OCI-LY1 (cell line): ENCODE measurements at regions not wholly inside any gene's neighbourhood (a gene's known extent, or its start where the extent isn't known, plus 50 kb on each side); places are given as distances from the start of the nearest gene placed in this dataset.
"Not testable (repeated sequence)": the region's sequence is repeated elsewhere in the genome, so short reads cannot be mapped to it uniquely, and the experiment has no call there.

Experiments used
- H2AFZ ChIP-seq: fragments of 200-600 bp; sonication (generic), shearing (Covaris generic); 2 replicates; pipeline ENCODE4 v1.6.0; 2014; ENCODE audit warnings: antibody characterized with exemption, mild to moderate bottlenecking, low read length
- H3F3A ChIP-seq: fragments of 200-600 bp; sonication (generic), shearing (Covaris generic); 2 replicates; pipeline ENCODE4 v1.6.0; 2014; ENCODE audit warnings: mild to moderate bottlenecking, antibody characterized with exemption, low read length, moderate library complexity; ENCODE audit not compliant: insufficient read depth
- H3K27ac ChIP-seq: fragments of 200-600 bp; sonication (generic); 2 replicates; pipeline ENCODE4 v1.5.1; 2014; ENCODE audit warnings: low read length, mixed run types, mild to moderate bottlenecking, low read depth; ENCODE audit not compliant: poor library complexity, severe bottlenecking
- H3K27me3 ChIP-seq: fragments of 200-600 bp; sonication (generic); 2 replicates; pipeline ENCODE4 v1.6.0; 2014; ENCODE audit warnings: antibody characterized with exemption, mild to moderate bottlenecking, low read length, moderate library complexity; ENCODE audit not compliant: insufficient read depth
- H3K36me3 ChIP-seq: fragments of 200-600 bp; sonication (generic); 2 replicates; pipeline ENCODE4 v1.6.1; 2014; ENCODE audit warnings: mild to moderate bottlenecking, antibody characterized with exemption, low read length, moderate library complexity, mixed read lengths; ENCODE audit not compliant: insufficient read depth
- H3K4me1 ChIP-seq: fragments of 200-600 bp; sonication (generic); 2 replicates; pipeline ENCODE4 v1.5.1; 2014; ENCODE audit warnings: mild to moderate bottlenecking, low read length, moderate library complexity; ENCODE audit not compliant: insufficient read depth, severe bottlenecking
- H3K4me2 ChIP-seq: fragments of 200-600 bp; sonication (generic), shearing (Covaris generic); 2 replicates; pipeline ENCODE4 v1.6.1; 2014; ENCODE audit warnings: low read length
- H3K4me3 ChIP-seq: fragments of 200-600 bp; sonication (generic); 2 replicates; pipeline ENCODE4 v1.5.1; 2014; ENCODE audit warnings: low read length, low read depth, mild to moderate bottlenecking, mixed read lengths; ENCODE audit not compliant: poor library complexity, severe bottlenecking
- H3K79me2 ChIP-seq: fragments of 200-600 bp; shearing (Covaris generic); 2 replicates; pipeline ENCODE4 v1.6.1; 2016; ENCODE audit warnings: mixed run types, low read length, mixed read lengths; ENCODE audit not compliant: insufficient read depth
- H3K9ac ChIP-seq: fragments of 200-600 bp; sonication (generic), shearing (Covaris generic); 2 replicates; pipeline ENCODE4 v1.6.1; 2014; ENCODE audit warnings: mild to moderate bottlenecking, low read length, mixed read lengths
- H3K9me2 ChIP-seq: fragments of 200-600 bp; sonication (generic), shearing (Covaris generic); 2 replicates; pipeline ENCODE4 v1.6.1; 2014; ENCODE audit warnings: low read depth, mild to moderate bottlenecking, low read length, mixed read lengths
- H3K9me3 ChIP-seq: fragments of 200-600 bp; shearing (Covaris generic); 2 replicates; pipeline ENCODE4 v1.6.1; 2014; ENCODE audit warnings: low read length, mixed read lengths
- H4K20me1 ChIP-seq: fragments of 200-600 bp; sonication (generic), shearing (Covaris generic); 2 replicates; pipeline ENCODE4 v1.6.0; 2016; ENCODE audit warnings: mild to moderate bottlenecking, low read length; ENCODE audit not compliant: insufficient read depth
- EZH2 ChIP-seq: fragments of 200-600 bp; sonication (generic), shearing (Covaris generic); IDR thresholded peaks from 2 replicates; pipeline ENCODE4 v1.8.0; 2017; ENCODE audit warnings: borderline replicate concordance, mixed run types, mild to moderate bottlenecking, antibody characterized with exemption, low read length, moderate library complexity, mixed read lengths
- TF ChIP-seq, protein P1 (sequence below): fragments of 200-600 bp; sonication (generic), shearing (Covaris generic); IDR thresholded peaks from 2 replicates; pipeline ENCODE4 v1.5.1; 2017; ENCODE audit warnings: mild to moderate bottlenecking, antibody characterized with exemption, low read length, moderate library complexity, mixed read lengths

DNA sequence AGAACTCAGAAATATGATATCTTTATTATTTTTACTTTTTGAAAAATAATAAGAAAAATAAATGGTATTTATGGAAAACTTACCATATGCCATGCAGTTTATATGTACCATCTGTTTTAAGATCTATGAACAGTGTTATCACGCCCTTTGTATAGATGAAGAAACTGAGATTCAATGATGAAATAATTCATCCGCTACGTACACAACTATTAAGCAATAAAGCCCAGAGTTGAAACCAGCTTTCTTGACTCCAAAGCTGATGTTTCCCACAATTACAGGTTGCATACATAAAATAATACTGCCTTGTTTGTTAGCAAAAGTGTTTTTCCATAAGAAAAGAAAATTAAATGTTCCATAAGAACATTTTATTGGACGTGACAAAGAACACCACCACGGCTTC lies 67.2 kb upstream of the BCL6 start:
- H3K4me2 ChIP-seq: no peak overlapping the region
- H3K36me3 ChIP-seq: no peaks in the 10 kb centered on the region
- TF ChIP-seq EZH2: no peak
- TF ChIP-seq, protein P1, sequence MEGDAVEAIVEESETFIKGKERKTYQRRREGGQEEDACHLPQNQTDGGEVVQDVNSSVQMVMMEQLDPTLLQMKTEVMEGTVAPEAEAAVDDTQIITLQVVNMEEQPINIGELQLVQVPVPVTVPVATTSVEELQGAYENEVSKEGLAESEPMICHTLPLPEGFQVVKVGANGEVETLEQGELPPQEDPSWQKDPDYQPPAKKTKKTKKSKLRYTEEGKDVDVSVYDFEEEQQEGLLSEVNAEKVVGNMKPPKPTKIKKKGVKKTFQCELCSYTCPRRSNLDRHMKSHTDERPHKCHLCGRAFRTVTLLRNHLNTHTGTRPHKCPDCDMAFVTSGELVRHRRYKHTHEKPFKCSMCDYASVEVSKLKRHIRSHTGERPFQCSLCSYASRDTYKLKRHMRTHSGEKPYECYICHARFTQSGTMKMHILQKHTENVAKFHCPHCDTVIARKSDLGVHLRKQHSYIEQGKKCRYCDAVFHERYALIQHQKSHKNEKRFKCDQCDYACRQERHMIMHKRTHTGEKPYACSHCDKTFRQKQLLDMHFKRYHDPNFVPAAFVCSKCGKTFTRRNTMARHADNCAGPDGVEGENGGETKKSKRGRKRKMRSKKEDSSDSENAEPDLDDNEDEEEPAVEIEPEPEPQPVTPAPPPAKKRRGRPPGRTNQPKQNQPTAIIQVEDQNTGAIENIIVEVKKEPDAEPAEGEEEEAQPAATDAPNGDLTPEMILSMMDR: no peak
- H4K20me1 ChIP-seq: no peaks in the 10 kb centered on the region
- no peaks in the 10 kb centered on the region for H3F3A ChIP-seq
- H3K27me3 ChIP-seq: no peaks in the 10 kb centered on the region
- H2AFZ ChIP-seq: no peak overlapping the region
- no peak overlapping the region for H3K27ac ChIP-seq
- no peaks in the 10 kb centered on the region for H3K9me2 ChIP-seq
- H3K9me3 ChIP-seq: no peaks in the 10 kb centered on the region
- H3K4me3 ChIP-seq: no peak overlapping the region
- H3K79me2 ChIP-seq: no peaks in the 10 kb centered on the region
- peaks cover 37% of the 10 kb centered on the region for H3K4me1 ChIP-seq
- no peak overlapping the region for H3K9ac ChIP-seq

DNA sequence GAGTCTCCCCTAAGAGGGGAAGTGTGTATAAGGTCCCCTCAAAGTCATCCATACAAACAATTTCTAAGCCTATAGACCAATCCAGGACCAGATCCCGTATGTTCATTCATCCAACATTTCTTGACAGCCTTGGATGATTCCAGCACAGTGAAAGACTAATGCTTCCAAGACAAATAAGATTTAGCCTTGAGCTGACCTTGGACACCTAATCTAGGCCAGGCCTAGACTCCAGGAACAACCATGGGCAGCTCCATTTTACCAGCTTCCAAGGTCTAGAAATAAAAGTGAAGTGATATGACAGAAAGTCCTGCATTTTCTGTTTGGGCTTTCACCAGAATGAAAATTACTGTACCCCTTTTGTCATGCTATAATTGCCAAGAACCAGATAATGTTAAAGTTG lies 67.9 kb upstream of the BCL6 start:
- TF ChIP-seq, protein P1: no peak
- no peak for TF ChIP-seq EZH2
- no peak overlapping the region for H3K4me2 ChIP-seq
- no peaks in the 10 kb centered on the region for H3K27me3 ChIP-seq
- no peaks in the 10 kb centered on the region for H4K20me1 ChIP-seq
- H3K36me3 ChIP-seq: no peaks in the 10 kb centered on the region
- H3K9me3 ChIP-seq: no peaks in the 10 kb centered on the region
- H3K9me2 ChIP-seq: no peaks in the 10 kb centered on the region
- peaks cover 36% of the 10 kb centered on the region for H3K4me1 ChIP-seq
- no peak overlapping the region for H3K9ac ChIP-seq
- H3K4me3 ChIP-seq: no peak overlapping the region
- H2AFZ ChIP-seq: no peak overlapping the region
- H3K79me2 ChIP-seq: no peaks in the 10 kb centered on the region
- H3K27ac ChIP-seq: no peak overlapping the region
- H3F3A ChIP-seq: no peaks in the 10 kb centered on the region

DNA sequence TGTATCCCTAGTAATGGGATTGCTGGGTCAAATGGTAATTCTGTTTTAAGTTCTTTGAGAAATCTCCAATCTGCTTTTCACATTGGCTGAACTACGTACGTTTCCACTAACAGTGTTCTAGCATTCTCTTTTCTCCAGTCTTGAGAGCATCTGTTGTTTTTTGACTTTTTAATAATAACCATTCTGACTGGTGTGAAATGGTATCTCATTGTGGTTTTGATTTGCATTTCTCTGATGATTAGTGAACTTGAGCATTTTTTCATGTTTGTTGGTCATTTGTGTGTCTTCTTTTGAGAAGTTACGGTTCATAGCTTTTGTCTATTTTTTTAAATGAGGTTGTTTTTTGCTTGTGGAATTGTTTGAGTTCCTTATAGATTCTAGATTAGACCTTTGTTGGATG lies 72.5 kb upstream of the BCL6 start:
- H3K36me3 ChIP-seq, H3K9me3 ChIP-seq, H3K27me3 ChIP-seq, H3K4me1 ChIP-seq, H2AFZ ChIP-seq, H3K27ac ChIP-seq, H3K4me3 ChIP-seq, H4K20me1 ChIP-seq, H3K4me2 ChIP-seq, H3K9me2 ChIP-seq, H3K9ac ChIP-seq, H3K79me2 ChIP-seq, H3F3A ChIP-seq: not testable (repeated sequence)

DNA sequence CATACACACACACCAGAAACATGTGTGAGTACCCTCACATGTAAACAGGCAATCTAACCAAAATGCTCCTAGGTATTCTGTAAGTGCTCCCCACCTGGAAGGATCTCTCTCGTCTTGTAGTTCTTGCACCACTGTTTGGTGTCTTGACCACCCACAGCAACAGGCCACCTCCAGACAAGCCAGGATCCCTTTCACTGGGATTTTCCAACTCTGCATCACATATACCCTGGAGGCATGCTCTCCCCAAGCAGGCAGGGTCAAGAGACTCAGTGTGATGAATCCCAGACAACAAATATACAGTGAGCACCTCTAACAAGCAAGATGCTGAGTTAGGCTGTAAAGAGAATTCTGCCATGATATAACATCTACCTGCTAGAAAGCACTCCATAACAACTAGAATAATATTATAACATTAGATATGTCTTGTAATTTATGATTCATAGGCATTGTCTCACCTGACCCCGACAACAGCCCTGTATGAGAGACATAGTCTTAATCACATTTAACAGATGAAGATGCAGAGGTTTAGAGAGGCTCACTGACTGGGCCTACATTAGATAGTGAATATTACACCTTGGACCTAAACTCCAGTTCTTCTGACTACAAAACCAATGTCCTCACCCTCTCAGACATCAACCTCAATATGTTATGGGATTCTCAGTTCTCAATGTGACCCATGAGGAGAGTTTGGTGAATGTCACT lies 76.5 kb upstream of the BCL6 start:
- Histone ChIP-seq H3K9me3 (no peaks in the 10 kb centered on the region), H4K20me1 (no peaks in the 10 kb centered on the region), H3K9me2 (no peaks in the 10 kb centered on the region), H3K9ac (no peak overlapping the region), H3K4me2 (no peak overlapping the region), H3K27ac (no peak overlapping the region), H3K4me3 (no peak overlapping the region), H3K27me3 (no peaks in the 10 kb centered on the region), H3K4me1 (peaks cover 10% of the 10 kb centered on the region), H3F3A (no peaks in the 10 kb centered on the region), H3K36me3 (no peaks in the 10 kb centered on the region), H3K79me2 (no peaks in the 10 kb centered on the region), H2AFZ (no peak overlapping the region)
- no peak for TF ChIP-seq EZH2
- TF ChIP-seq, protein P1: no peak
